IPS-18c (cell line): ENCODE measurements at regions not wholly inside any gene's neighbourhood (a gene's known extent, or its start where the extent isn't known, plus 50 kb on each side); places are given as distances from the start of the nearest gene placed in this dataset.

ENCODE experiments used
- H3K4me3 ChIP-seq: 2 replicates; pipeline ENCODE4 v1.7.0; 2013; ENCODE audit warnings: low read depth, mild to moderate bottlenecking, low read length, moderate library complexity; ENCODE audit not compliant: insufficient read depth
- H3K9me3 ChIP-seq: one replicate; pipeline ENCODE4 v1.6.1; 2013; ENCODE audit warnings: mild to moderate bottlenecking, low read length, moderate library complexity; ENCODE audit not compliant: control insufficient read depth, insufficient read depth

- Histone ChIP-seq H3K9me3 (no peaks in the 10 kb centered on the region), H3K4me3 (no peak overlapping the region)
Observed at GRCh38 chr7:153331427-153331826, 571.9 kb downstream of the ACTR3B start.

- Histone ChIP-seq H3K4me3 (no peak overlapping the region), H3K9me3 (no peaks in the 10 kb centered on the region)
Observed at GRCh38 chr7:153354071-153354470, 594.5 kb downstream of the ACTR3B start.

GRCh38 chr7:153370092-153370491 lies 610.5 kb downstream of the ACTR3B start:
- no peak overlapping the region for H3K4me3 ChIP-seq
- H3K9me3 ChIP-seq, result peaks cover 3% of the 10 kb centered on the region

GRCh38 chr7:153380636-153381035 lies 621.1 kb downstream of the ACTR3B start:
- no peak overlapping the region for H3K4me3 ChIP-seq
- peaks cover 2% of the 10 kb centered on the region for H3K9me3 ChIP-seq

- H3K4me3 ChIP-seq, result peak overlapping the region; percentile 46
Observed at GRCh38 chr7:153381275-153382040, 621.9 kb downstream of the ACTR3B start.

GRCh38 chr7:153382641-153383101 lies 623.1 kb downstream of the ACTR3B start:
- H3K4me3 ChIP-seq, result no peak overlapping the region
- peaks cover 5% of the 10 kb centered on the region for H3K9me3 ChIP-seq

More at GRCh38 chr7:153381275-153382040, 621.9 kb downstream of the ACTR3B start:
- H3K9me3 ChIP-seq, result peaks cover 2% of the 10 kb centered on the region

GRCh38 chr7:153383781-153384180 lies 624.2 kb downstream of the ACTR3B start:
- peaks cover 5% of the 10 kb centered on the region for H3K9me3 ChIP-seq

GRCh38 chr7:153385502-153385901 lies 626.0 kb downstream of the ACTR3B start:
- H3K9me3 ChIP-seq, result peaks cover 5% of the 10 kb centered on the region

More at GRCh38 chr7:153383781-153384180, 624.2 kb downstream of the ACTR3B start:
- H3K4me3 ChIP-seq, result no peak overlapping the region

GRCh38 chr7:153386556-153386955 lies 627.0 kb downstream of the ACTR3B start:
- H3K9me3 ChIP-seq, result peaks cover 5% of the 10 kb centered on the region
- no peak overlapping the region for H3K4me3 ChIP-seq

More at GRCh38 chr7:153385502-153385901, 626.0 kb downstream of the ACTR3B start:
- no peak overlapping the region for H3K4me3 ChIP-seq

GRCh38 chr7:153388611-153389010 lies 629.1 kb downstream of the ACTR3B start:
- H3K9me3 ChIP-seq, result peaks cover 5% of the 10 kb centered on the region

GRCh38 chr7:153389261-153389660 lies 629.7 kb downstream of the ACTR3B start:
- Histone ChIP-seq H3K9me3 (peaks cover 5% of the 10 kb centered on the region), H3K4me3 (no peak overlapping the region)

More at GRCh38 chr7:153388611-153389010, 629.1 kb downstream of the ACTR3B start:
- no peak overlapping the region for H3K4me3 ChIP-seq

- Histone ChIP-seq H3K9me3 (peaks cover 3% of the 10 kb centered on the region), H3K4me3 (no peak overlapping the region)
Observed at GRCh38 chr7:153390955-153391354, 631.4 kb downstream of the ACTR3B start.

GRCh38 chr7:153392726-153393125 lies 633.2 kb downstream of the ACTR3B start:
- no peak overlapping the region for H3K4me3 ChIP-seq
- no peaks in the 10 kb centered on the region for H3K9me3 ChIP-seq

GRCh38 chr7:153393666-153394065 lies 634.1 kb downstream of the ACTR3B start:
- H3K9me3 ChIP-seq, result no peaks in the 10 kb centered on the region
- no peak overlapping the region for H3K4me3 ChIP-seq

- Histone ChIP-seq H3K4me3 (no peak overlapping the region), H3K9me3 (no peaks in the 10 kb centered on the region)
Observed at GRCh38 chr7:153396475-153396874, 636.9 kb downstream of the ACTR3B start.

GRCh38 chr7:153397459-153397858 lies 637.9 kb downstream of the ACTR3B start:
- Histone ChIP-seq H3K4me3 (no peak overlapping the region), H3K9me3 (no peaks in the 10 kb centered on the region)

GRCh38 chr7:153397906-153398305 lies 638.4 kb downstream of the ACTR3B start:
- no peak overlapping the region for H3K4me3 ChIP-seq
- no peaks in the 10 kb centered on the region for H3K9me3 ChIP-seq

GRCh38 chr7:153398370-153398769 lies 638.8 kb downstream of the ACTR3B start:
- no peak overlapping the region for H3K4me3 ChIP-seq
- H3K9me3 ChIP-seq, result no peaks in the 10 kb centered on the region
